ENCODE measurements at regions not wholly inside any gene's neighbourhood (a gene's known extent, or its start where the extent isn't known, plus 50 kb on each side); places are given as distances from the start of the nearest gene placed in this dataset.

GRCh38 chr17:6328279-6328678 lies 106.6 kb downstream of the AIPL1 start:
- no peak overlapping the region for H3K4me3 Mint-ChIP-seq
- ChIA-PET CTCF (no interaction called here), POLR2A (no interaction called here)
- ATAC-seq (ENCODE audit: poor library complexity) = no peak
- H3K4me3 ChIP-seq (ENCODE audit: low read length) = no peak overlapping the region
- intact Hi-C loops (cut with DNase I, micrococcal nuclease) = no loop called here
- H3K36me3 Mint-ChIP-seq (ENCODE audit: low read depth) = no peaks in the 10 kb centered on the region
- no peaks in the 10 kb centered on the region for H3K4me1 Mint-ChIP-seq (ENCODE audit: low read depth)
- peaks cover 64% of the 10 kb centered on the region for H3K27me3 Mint-ChIP-seq
- no peak for DNase-seq
- H3K27ac ChIP-seq (ENCODE audit: low read depth in 1 of 2, low read length in 2 of 2) = no peak overlapping the region
- no peaks in the 10 kb centered on the region for H3K4me1 ChIP-seq (ENCODE audit: insufficient read depth, low read length)
- H3K9me3 ChIP-seq (ENCODE audit: control insufficient read depth in 1 of 2, insufficient read depth in 1 of 2, low read length in 2 of 2) = no peaks in the 10 kb centered on the region
- H3K9me3 Mint-ChIP-seq = no peaks in the 10 kb centered on the region
- no peaks in the 10 kb centered on the region for H3K36me3 ChIP-seq (ENCODE audit: insufficient read depth, low read length)
- H3K27ac Mint-ChIP-seq = no peak overlapping the region
- H3K27me3 ChIP-seq (ENCODE audit: control insufficient read depth in 1 of 2, insufficient read depth in 2 of 2, low read length in 2 of 2) = peaks cover 7 to 17% of the 10 kb centered on the region in 2 experiments
- TF ChIP-seq CTCF (IDR thresholded peaks at IDR 0.05) = no peak

GRCh38 chr17:6327007-6327406 lies 107.9 kb downstream of the AIPL1 start:
- CTCF ChIA-PET = no interaction called here
- ATAC-seq (ENCODE audit: poor library complexity) (no peak), DNase-seq (no peak)
- H3K9me3 Mint-ChIP-seq = no peaks in the 10 kb centered on the region
- no peak for TF ChIP-seq CTCF (IDR thresholded peaks at IDR 0.05)
- Histone ChIP-seq H3K4me1 (ENCODE audit: insufficient read depth, low read length) (no peaks in the 10 kb centered on the region), H3K27me3 (ENCODE audit: control insufficient read depth in 1 of 2, insufficient read depth in 2 of 2, low read length in 2 of 2) (peaks cover 9 to 18% of the 10 kb centered on the region in 2 experiments), H3K9me3 (ENCODE audit: control insufficient read depth in 1 of 2, insufficient read depth in 1 of 2, low read length in 2 of 2) (no peaks in the 10 kb centered on the region), H3K27ac (ENCODE audit: low read depth in 1 of 2, low read length in 2 of 2) (no peak overlapping the region), H3K4me3 (ENCODE audit: low read length) (no peak overlapping the region), H3K36me3 (ENCODE audit: insufficient read depth, low read length) (no peaks in the 10 kb centered on the region)
- H3K36me3 Mint-ChIP-seq (ENCODE audit: low read depth) = no peaks in the 10 kb centered on the region
- POLR2A ChIA-PET = no interaction called here
- peaks cover 60% of the 10 kb centered on the region for H3K27me3 Mint-ChIP-seq
- no peak overlapping the region for H3K4me3 Mint-ChIP-seq
- intact Hi-C loops (cut with DNase I, micrococcal nuclease) = no loop called here
- no peaks in the 10 kb centered on the region for H3K4me1 Mint-ChIP-seq (ENCODE audit: low read depth)
- no peak overlapping the region for H3K27ac Mint-ChIP-seq

GRCh38 chr17:6326483-6326882 lies 108.4 kb downstream of the AIPL1 start:
- Histone ChIP-seq H3K36me3 (ENCODE audit: insufficient read depth, low read length) (no peaks in the 10 kb centered on the region), H3K27ac (ENCODE audit: low read depth in 1 of 2, low read length in 2 of 2) (no peak overlapping the region), H3K27me3 (ENCODE audit: control insufficient read depth in 1 of 2, insufficient read depth in 2 of 2, low read length in 2 of 2) (peaks cover 7 to 18% of the 10 kb centered on the region in 2 experiments), H3K4me1 (ENCODE audit: insufficient read depth, low read length) (no peaks in the 10 kb centered on the region), H3K4me3 (ENCODE audit: low read length) (no peak overlapping the region), H3K9me3 (ENCODE audit: control insufficient read depth in 1 of 2, insufficient read depth in 1 of 2, low read length in 2 of 2) (no peaks in the 10 kb centered on the region)
- H3K9me3 Mint-ChIP-seq = no peaks in the 10 kb centered on the region
- no peak overlapping the region for H3K27ac Mint-ChIP-seq
- no peaks in the 10 kb centered on the region for H3K36me3 Mint-ChIP-seq (ENCODE audit: low read depth)
- no peak overlapping the region for H3K4me3 Mint-ChIP-seq
- no peak for TF ChIP-seq CTCF (IDR thresholded peaks at IDR 0.05)
- H3K27me3 Mint-ChIP-seq = peaks cover 60% of the 10 kb centered on the region
- no peak for DNase-seq
- CTCF ChIA-PET = no interaction called here
- intact Hi-C loops (cut with DNase I, micrococcal nuclease) = no loop called here
- ATAC-seq (ENCODE audit: poor library complexity) = no peak
- no peaks in the 10 kb centered on the region for H3K4me1 Mint-ChIP-seq (ENCODE audit: low read depth)
- POLR2A ChIA-PET = no interaction called here
